Upper lobe of right lung (tissue), 1 donor: ENCODE measurements at regions not wholly inside any gene's neighbourhood (a gene's known extent, or its start where the extent isn't known, plus 50 kb on each side); places are given as distances from the start of the nearest gene placed in this dataset.
A peak's percentile ranks its signal among the peaks of the same experiment; 100 is the strongest.
"Not testable (repeated sequence)": the region's sequence is repeated elsewhere in the genome, so short reads cannot be mapped to it uniquely, and the experiment has no call there.

Source experiments
- ATAC-seq: fragments of 200-7000 bp; cut with Tn5 transposase; one replicate; pipeline ENCODE4 v1.9.1; 2020; ENCODE audit warnings: mild to moderate bottlenecking, moderate library complexity
- DNase-seq: peaks from one replicate; pipeline ENCODE4 v3.0.0-alpha.2; 2020
- H3K27ac ChIP-seq: fragments of 200-600 bp; one replicate; pipeline ENCODE4 v1.8.0; 2022
- H3K27me3 ChIP-seq: fragments of 200-600 bp; one replicate; pipeline ENCODE4 v1.8.0; 2022; ENCODE audit warnings: mild to moderate bottlenecking
- H3K36me3 ChIP-seq: fragments of 200-600 bp; one replicate; pipeline ENCODE4 v1.8.0; 2022
- H3K4me1 ChIP-seq: fragments of 200-600 bp; one replicate; pipeline ENCODE4 v1.8.0; 2022
- H3K4me3 ChIP-seq: fragments of 200-600 bp; one replicate; pipeline ENCODE4 v1.8.0; 2022; ENCODE audit warnings: mild to moderate bottlenecking
- H3K9me3 ChIP-seq: fragments of 200-600 bp; one replicate; pipeline ENCODE4 v1.8.0; 2022
- CTCF ChIP-seq: fragments of 200-600 bp; IDR thresholded peaks from one replicate; pipeline ENCODE4 v1.8.0; 2022; ENCODE audit warnings: antibody characterized with exemption
- intact Hi-C: fragments of 100-400 bp; cut with DNase I; formaldehyde crosslinking; loops from one replicate; pipeline ENCODE4 v1.11.0; 2022
- donor health status: DM: no; HTN: yes; CAD: no; lungs with severe emphysema.

- Histone ChIP-seq H3K4me3 (no peak overlapping the region), H3K36me3 (no peaks in the 10 kb centered on the region), H3K27me3 (no peaks in the 10 kb centered on the region), H3K9me3 (no peaks in the 10 kb centered on the region), H3K4me1 (no peaks in the 10 kb centered on the region), H3K27ac (no peak overlapping the region)
- no peak for ATAC-seq
- no peak for DNase-seq
- intact Hi-C loops, result no loop called here
- no peak for TF ChIP-seq CTCF
These were observed 57.8 kb upstream of the TPP2 start for GRCh38 chr13:102538938-102539337.

GRCh38 chr13:102536695-102537485, 59.9 kb upstream of the TPP2 start:
- no peaks in the 10 kb centered on the region for H3K27me3 ChIP-seq
- H3K27ac ChIP-seq, result no peak overlapping the region
- no peak overlapping the region for H3K4me3 ChIP-seq
- no peak for DNase-seq
- ATAC-seq, result no peak
- no peaks in the 10 kb centered on the region for H3K4me1 ChIP-seq
- intact Hi-C loops, result no loop called here
- no peaks in the 10 kb centered on the region for H3K36me3 ChIP-seq
- no peak for TF ChIP-seq CTCF
- H3K9me3 ChIP-seq, result no peaks in the 10 kb centered on the region

GRCh38 chr13:102536196-102536595, 60.6 kb upstream of the TPP2 start:
- no peak overlapping the region for H3K27ac ChIP-seq
- DNase-seq (no peak), ATAC-seq (no peak)
- no peaks in the 10 kb centered on the region for H3K36me3 ChIP-seq
- H3K4me3 ChIP-seq, result no peak overlapping the region
- TF ChIP-seq CTCF, result no peak
- H3K4me1 ChIP-seq, result no peaks in the 10 kb centered on the region
- no peaks in the 10 kb centered on the region for H3K9me3 ChIP-seq
- intact Hi-C loops, result no loop called here
- no peaks in the 10 kb centered on the region for H3K27me3 ChIP-seq

GRCh38 chr13:102530751-102531150, 66.0 kb upstream of the TPP2 start:
- no peaks in the 10 kb centered on the region for H3K36me3 ChIP-seq
- ATAC-seq (peak; percentile 68), DNase-seq (no peak)
- intact Hi-C loops, result no loop called here
- no peaks in the 10 kb centered on the region for H3K27me3 ChIP-seq
- no peaks in the 10 kb centered on the region for H3K4me1 ChIP-seq
- no peak for TF ChIP-seq CTCF
- no peak overlapping the region for H3K27ac ChIP-seq
- H3K4me3 ChIP-seq, result no peak overlapping the region
- H3K9me3 ChIP-seq, result no peaks in the 10 kb centered on the region

GRCh38 chr13:102522251-102522650, 74.5 kb upstream of the TPP2 start:
- H3K27me3 ChIP-seq, H3K36me3 ChIP-seq, H3K4me3 ChIP-seq, H3K4me1 ChIP-seq, intact Hi-C loops, H3K27ac ChIP-seq, ATAC-seq, DNase-seq, H3K9me3 ChIP-seq: not testable (repeated sequence)

GRCh38 chr13:102517959-102518358, 78.8 kb upstream of the TPP2 start:
- DNase-seq (no peak), ATAC-seq (no peak)
- Histone ChIP-seq H3K36me3 (no peaks in the 10 kb centered on the region), H3K27me3 (no peaks in the 10 kb centered on the region), H3K27ac (no peak overlapping the region), H3K9me3 (no peaks in the 10 kb centered on the region), H3K4me3 (no peak overlapping the region), H3K4me1 (no peaks in the 10 kb centered on the region)
- no peak for TF ChIP-seq CTCF
- intact Hi-C loops, result no loop called here
